GM19324 (cell line): ENCODE measurements at regions not wholly inside any gene's neighbourhood (a gene's known extent, or its start where the extent isn't known, plus 50 kb on each side); places are given as distances from the start of the nearest gene placed in this dataset.

Experiments
- ATAC-seq: cut with Tn5 transposase; IDR thresholded peaks from one replicate; pipeline ENCODE4 v1.9.1; 2021; ENCODE audit warnings: mild to moderate bottlenecking, moderate library complexity; ENCODE audit not compliant: unreplicated experiment, low FRiP score

- ATAC-seq: no peak
Measured at GRCh38 chr13:22040810-22041364, 370.0 kb downstream of the FGF9 start.

- ATAC-seq: no peak
Measured at GRCh38 chr13:22041741-22042140, 370.9 kb downstream of the FGF9 start.

GRCh38 chr13:22047082-22047784 lies 376.4 kb downstream of the FGF9 start:
- no peak for ATAC-seq

GRCh38 chr13:22047785-22048104 lies 376.9 kb downstream of the FGF9 start:
- ATAC-seq: no peak

GRCh38 chr13:22049384-22049783 lies 378.5 kb downstream of the FGF9 start:
- ATAC-seq: no peak

GRCh38 chr13:22050951-22051563 lies 380.2 kb downstream of the FGF9 start:
- ATAC-seq: no peak

GRCh38 chr13:22053053-22053452 lies 382.2 kb downstream of the FGF9 start:
- no peak for ATAC-seq

- ATAC-seq: no peak
Measured at GRCh38 chr13:22055259-22055658, 384.4 kb downstream of the FGF9 start.

- no peak for ATAC-seq
Measured at GRCh38 chr13:22060187-22060586, 389.3 kb downstream of the FGF9 start.

GRCh38 chr13:22061371-22061805 lies 390.5 kb downstream of the FGF9 start:
- ATAC-seq: peak; percentile 24

GRCh38 chr13:22061806-22062391 lies 391.0 kb downstream of the FGF9 start:
- peak; percentile 80 for ATAC-seq

- no peak for ATAC-seq
Measured at GRCh38 chr13:22062478-22063205, 391.8 kb downstream of the FGF9 start.

GRCh38 chr13:22063416-22064124 lies 392.7 kb downstream of the FGF9 start:
- ATAC-seq: no peak

GRCh38 chr13:22064854-22065620 lies 394.2 kb downstream of the FGF9 start:
- ATAC-seq: no peak

- ATAC-seq: peak; percentile 49
Measured at GRCh38 chr13:22073718-22074117, 402.8 kb downstream of the FGF9 start.

GRCh38 chr13:22074403-22074802 lies 403.5 kb downstream of the FGF9 start:
- ATAC-seq: no peak

- no peak for ATAC-seq
Measured at GRCh38 chr13:22076658-22077057, 405.8 kb downstream of the FGF9 start.

- no peak for ATAC-seq
Measured at GRCh38 chr13:22077205-22077683, 406.4 kb downstream of the FGF9 start.

- ATAC-seq: no peak
Measured at GRCh38 chr13:22077764-22078163, 406.9 kb downstream of the FGF9 start.

- no peak for ATAC-seq
Measured at GRCh38 chr13:22079961-22080360, 409.1 kb downstream of the FGF9 start.
